HG03469 (cell line): ENCODE measurements at regions not wholly inside any gene's neighbourhood (a gene's known extent, or its start where the extent isn't known, plus 50 kb on each side); places are given as distances from the start of the nearest gene placed in this dataset.
A peak's percentile ranks its signal among the peaks of the same experiment; 100 is the strongest.
"Not testable (repeated sequence)": the region's sequence is repeated elsewhere in the genome, so short reads cannot be mapped to it uniquely, and the experiment has no call there.

Experiments used
- ATAC-seq: cut with Tn5 transposase; IDR thresholded peaks from one replicate; pipeline ENCODE4 v1.9.1; 2021; ENCODE audit warnings: mild to moderate bottlenecking, moderate library complexity, moderate number of reproducible peaks; ENCODE audit not compliant: unreplicated experiment

DNA sequence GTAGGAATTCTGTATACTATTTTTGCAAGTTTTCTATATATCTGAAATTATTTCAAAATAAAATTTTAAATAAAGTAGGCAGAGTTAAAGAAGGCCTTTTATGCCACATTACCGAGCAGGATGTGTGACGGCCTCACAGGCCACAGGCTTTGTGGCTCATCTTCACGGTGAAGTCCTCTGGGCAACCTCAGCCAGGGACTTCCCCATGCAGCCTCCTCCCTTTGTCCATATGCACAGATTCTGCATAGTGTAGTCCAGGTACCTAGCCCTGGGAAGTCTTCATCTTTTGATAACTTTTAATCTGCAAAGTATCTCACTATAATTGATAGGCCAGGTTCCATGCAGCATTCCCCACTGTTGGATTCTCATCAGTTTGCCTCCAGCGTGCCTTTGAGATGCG lies 62.8 kb downstream of the ARHGAP11B start:
- ATAC-seq: not testable (repeated sequence)

DNA sequence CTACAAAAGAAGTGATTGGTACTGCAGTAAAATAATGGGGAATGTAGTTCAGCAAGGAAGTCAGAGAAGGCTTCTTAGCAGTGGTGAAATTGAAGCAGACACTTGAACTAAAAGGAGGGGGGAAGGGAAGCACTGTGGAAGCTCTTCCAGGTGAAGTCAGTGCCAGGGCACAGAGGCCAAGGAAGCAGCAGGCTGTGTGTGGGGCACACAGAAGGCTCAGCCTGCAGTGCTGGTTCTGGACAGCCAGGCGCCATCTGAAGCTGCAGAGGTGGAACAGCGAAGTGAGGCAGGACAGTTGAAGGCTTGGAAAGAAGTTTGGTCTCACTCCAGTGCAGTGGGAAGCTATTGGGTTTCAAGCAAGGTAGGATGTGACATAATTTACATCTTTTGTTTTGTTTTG lies 64.2 kb downstream of the ARHGAP11B start:
- not testable (repeated sequence) for ATAC-seq

DNA sequence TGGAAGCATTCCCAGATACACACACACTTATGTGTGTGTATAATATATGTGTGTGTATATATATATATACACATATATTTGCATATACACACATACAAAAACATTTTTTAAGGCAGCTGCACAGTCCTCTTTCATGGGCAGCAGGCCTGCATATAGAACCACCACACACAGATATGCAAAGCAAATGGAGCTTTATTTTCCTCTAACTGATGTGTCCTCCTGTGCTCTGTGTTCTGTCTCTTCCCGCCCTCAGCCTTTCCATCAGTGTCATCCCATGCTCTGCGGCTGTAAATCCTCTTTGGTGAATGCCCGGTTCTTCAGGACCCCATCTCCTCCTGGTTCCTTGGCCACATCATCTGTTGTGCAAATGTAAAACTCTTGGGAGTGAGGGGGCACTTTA lies 69.9 kb downstream of the ARHGAP11B start:
- ATAC-seq: not testable (repeated sequence)

DNA sequence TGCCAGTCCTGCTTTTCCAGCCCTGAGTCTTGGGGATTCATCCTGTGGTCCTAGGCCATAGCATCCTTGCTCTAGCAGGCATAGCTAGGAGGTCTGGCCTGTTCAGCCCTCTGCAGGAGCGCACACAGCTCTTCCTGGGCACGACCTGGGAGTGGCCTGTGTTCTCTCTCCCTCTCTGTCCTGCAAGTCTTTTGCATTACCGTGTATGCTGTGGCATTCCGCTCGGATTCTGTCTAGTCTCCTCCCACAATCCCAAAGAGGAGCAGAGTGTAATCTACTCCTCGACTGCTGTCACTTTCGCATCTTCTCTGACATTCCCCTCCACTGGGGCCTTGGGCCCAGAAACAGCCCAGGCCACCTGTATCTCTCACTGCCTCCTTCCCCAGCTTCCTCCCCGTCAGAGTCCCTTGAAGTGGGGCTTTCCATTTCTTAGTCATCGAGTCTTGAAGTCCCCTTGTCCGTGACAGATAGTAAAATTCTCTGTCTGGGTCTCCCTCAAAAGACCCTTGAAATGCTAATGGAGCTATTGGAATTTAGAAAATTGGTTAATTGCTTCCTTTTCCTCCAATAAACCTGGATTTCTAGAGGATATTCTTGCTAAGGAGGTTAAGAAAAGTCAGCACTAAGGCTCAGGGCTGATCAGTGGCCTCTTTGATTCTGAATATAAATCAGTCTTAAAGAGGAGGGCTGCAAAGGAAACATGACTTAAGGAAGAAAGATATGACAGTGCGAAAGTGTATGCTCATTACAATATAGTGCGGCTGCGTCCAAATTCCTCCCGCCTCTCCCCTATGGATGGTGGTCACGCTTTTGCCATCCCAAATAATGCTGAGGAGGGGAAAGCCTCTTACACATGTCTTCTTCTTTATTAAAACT lies 70.7 kb downstream of the ARHGAP11B start:
- peak; percentile 75 for ATAC-seq

DNA sequence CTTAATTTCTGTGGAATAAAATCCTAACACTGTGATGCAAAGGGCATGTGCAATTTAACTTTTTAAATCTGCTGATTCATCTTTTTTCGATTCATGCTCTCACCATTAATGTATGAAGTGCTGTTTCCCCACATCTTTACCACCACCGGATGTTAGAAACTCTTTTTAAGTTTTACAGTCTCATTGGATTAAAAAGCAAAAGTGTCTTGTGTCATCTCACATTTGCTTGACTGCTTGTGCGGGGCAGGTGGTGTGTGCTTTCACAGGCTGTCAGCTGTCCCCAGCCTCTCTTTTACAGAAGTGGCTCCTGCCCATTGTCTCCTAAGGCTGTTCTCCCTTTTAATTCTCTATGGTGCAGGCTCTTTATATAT lies 71.4 kb downstream of the ARHGAP11B start:
- peak; percentile 34 for ATAC-seq

DNA sequence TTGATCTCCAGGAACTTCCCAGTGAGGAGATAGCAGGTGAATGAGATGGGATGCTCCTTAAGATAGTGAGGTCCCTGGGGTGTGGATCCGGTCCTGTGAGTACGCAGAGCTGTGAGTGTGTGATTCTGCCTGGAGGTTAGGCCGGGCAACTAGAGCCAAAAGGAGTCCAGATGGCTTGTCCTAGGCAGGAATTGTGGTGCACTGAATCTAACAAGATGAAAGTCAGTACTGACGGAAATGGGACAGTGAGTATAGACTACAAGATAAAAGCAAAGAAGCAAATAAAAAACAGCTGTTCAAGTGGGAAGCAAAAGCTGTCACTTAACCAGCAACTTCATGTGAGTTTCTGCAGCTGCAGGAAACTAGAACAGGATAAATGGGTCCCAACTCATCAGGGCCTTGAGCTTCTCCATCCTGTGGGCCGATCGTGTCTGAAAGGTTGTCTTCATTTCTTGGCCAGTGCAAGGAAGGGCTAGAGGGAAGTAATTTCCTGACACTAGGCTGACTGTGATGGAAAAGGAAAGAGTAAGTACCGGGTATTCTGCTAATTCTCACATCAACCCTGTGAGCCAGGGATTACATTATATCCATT lies 74.2 kb downstream of the ARHGAP11B start:
- not testable (repeated sequence) for ATAC-seq

DNA sequence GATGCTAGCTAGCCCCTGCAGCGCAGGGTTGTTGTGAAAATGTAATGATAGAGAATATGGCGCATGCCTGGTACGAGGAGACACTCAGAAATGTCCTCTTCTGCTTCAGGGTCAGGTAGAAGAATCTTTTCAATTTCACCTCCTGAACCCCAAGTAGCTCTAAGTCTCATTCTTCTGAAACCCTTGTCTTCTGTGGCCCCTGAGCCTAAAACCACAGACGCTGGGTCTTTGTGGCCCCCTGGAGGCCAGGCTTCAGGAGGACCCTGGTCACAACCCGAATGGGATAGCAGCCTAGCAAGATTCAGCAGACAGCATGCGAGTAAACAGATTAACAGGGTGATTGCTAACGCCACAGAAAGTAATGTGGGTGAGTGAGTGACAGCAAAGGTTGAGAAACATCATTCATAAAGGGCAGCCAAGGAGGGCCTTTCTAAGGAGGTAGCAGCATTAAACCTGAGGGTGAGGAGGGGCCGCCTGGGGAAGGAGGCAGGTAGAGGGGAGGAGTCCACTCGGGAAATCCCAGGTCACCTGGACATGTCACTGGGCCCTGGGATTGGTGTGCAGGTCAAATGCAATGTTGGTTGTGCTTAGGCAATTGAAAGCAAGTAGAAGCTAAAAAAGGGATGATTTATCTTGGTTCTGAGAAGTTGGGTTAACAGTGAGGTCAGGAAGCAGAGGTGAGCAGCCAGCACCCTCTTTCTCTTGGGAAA lies 82.2 kb downstream of the ARHGAP11B start:
- ATAC-seq: not testable (repeated sequence)

DNA sequence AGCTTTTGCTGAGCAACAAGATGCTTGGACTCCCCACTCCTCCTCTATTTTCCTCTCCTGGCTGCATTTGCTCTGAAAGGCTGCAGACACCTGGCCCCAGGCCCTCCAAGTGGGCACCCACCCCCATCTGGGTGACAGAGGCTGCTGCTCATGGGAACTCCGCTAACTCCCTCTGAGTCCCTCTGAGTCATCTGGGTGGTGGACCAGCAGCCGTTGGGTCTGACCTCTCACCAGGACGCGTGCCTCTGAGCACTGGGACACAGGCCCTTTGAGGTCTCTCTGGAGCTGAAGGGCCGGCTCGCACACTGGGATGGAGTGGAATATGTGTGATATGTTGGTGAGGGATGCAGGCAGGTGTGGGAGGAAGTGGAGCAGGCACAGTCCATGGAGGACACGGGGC lies 82.9 kb downstream of the ARHGAP11B start:
- not testable (repeated sequence) for ATAC-seq

DNA sequence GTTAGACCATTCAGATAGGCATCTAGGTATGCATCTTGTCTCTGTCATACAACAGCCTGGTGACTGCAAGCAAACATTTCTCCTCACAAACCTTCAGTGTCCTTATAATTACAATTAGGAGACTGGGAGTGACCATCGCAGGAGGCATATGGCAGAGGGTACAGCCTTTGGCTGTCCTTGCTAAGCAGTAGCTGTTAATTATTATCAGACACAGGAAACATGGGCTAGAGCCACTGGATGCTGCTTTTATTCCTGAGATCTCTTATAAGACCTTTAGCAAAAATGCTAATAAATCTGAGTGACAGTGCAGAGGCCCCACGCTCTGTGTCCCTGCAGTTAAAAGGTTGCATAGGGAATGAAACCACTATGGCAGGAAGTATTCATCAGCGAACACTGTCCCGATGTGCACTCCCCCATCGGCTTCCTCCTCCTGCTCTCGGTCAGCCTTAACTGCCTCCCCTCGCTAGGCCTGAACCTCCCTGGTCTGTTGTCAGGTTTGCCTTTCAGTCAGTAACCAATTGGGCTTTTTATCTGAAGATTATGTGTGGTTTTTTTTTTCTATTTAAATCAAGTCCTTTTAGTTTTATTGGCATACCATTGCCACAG lies 92.2 kb downstream of the ARHGAP11B start:
- not testable (repeated sequence) for ATAC-seq

DNA sequence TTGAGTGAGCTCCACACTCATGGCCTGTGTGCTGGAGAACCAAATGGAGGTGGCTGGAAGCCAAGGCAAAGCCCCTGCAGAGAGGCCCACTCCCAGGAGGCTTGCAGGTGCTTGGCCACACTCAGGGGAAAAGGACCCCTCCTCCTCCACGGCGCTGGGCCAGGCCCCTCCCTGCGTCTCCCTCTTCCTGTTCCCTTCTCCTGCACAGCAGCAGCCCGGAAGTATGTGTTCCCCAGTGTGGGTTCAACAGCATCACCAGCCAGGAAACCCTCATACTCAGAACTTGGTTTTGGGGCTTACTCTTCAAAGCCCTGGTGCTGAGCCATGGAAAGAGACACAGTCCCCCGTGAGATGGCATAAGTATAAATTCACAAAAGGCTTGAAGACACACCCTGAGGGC lies 93.4 kb downstream of the ARHGAP11B start:
- ATAC-seq: not testable (repeated sequence)

DNA sequence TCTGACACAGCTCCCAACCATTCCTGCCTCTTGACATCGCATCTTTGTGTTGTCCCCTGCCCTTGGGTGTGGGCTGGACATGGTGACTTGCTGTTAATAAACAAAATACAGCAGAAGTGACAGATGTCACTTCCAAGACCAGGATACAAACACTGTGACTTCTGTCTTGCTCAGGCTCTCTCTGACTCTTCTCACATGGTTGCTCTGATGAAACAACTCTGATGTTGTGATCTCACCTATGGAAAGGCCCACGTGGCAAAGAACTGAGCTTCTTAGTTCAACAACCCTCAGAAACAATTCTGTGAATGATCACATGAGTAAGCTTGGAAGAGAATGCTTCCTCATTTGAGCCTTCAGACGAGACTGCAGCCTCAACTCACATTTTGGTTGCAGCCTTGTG lies 94.9 kb downstream of the ARHGAP11B start:
- ATAC-seq: not testable (repeated sequence)

DNA sequence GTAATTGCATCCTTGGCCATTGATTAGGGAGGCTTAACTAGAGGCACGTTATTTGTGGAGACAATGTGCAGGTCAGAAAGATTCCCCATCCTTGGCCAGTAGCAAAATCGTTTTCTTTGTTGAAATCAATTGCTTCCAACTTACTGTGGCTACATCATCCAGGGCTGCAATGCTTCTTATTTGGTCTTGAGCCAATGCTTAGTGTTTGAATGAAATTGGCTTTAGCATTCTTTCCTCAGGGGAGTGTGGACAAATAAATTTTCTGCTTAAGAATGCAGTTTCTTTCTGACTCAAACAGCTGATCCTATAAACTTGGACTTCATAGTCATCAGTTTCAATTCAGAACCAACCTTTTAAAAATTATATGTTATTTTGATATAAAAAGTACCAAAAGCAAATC lies 95.6 kb downstream of the ARHGAP11B start:
- not testable (repeated sequence) for ATAC-seq

DNA sequence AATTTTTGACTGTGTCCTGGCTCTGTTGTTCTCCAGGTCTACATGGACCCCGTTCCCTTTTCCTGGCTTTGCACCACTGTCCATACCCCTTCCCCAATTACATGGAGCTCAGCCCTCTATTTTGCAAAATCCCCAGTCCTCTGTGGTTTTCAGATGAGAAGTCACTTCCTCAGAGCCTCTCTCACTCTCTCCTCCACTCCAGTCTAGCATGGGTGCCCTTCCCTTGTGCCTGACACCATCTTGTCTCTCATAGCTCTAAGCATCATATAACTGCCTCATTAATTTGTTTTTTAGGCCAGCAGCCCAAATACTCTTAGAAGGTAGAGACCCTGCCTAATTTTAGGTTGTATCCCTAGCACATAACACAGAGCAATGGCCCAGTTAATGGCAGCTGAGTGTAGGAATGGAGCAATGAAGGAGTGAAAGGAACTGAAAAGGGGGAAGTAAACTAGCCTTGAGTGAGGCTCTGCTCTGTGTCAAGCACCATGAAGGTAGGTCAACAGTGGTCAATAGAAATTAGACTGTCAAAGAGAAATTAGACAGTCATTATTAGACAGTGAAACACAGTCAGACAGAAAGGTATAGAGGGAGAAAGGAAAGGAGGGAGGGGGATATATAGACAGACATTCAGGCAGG lies 97.7 kb downstream of the ARHGAP11B start:
- ATAC-seq: not testable (repeated sequence)

DNA sequence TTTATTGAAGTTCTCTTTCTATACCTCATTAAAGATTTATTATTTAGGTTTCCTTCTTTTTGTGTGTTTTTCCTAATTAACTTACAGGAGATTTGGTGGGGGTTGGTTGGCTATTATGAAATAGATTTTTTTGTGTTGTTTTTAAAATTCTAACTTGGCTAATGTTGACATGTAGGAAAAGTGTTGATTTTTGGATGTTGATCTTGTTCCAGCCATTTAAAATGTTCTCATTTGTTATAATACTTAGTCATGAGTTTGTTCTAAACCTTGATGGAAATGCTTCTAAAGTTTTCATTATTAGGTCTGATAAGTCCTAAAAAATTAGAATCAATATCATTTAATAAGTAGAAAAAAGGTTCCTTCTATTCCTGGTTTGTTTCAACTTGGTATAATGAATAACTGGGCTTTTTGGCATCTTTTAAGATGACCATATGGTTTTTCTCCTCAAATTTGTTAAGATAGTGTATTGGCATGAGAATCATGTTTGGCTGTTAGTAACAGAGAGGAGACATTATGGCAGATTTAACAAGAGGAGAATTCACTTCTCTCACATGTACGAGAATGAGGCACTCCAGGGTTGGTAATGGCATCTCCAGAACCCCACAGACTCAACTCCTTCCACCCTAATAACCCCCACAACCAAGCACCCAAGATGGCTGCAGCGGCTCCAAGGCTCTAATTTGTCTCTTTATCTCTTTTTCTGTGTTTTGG lies 104.1 kb downstream of the ARHGAP11B start:
- ATAC-seq: not testable (repeated sequence)

DNA sequence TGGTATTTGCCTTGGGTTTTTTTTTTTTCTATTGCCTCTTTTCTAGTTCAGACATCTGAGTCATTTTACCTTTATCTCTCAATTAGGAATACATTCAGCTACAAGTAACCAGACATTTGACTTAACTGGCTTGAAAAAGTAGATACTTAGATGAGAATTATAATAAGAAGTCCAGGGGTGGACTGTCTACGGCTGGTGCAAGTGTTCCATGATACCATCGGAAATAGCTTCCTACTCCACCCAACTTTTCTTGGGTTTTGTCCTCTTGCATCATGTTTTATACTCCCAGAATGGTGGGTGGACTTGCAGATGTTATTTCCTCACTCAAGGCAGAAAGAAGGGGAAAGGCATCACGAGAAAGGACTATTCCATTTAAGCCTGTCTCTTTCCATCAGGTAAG lies 104.7 kb downstream of the ARHGAP11B start:
- not testable (repeated sequence) for ATAC-seq

DNA sequence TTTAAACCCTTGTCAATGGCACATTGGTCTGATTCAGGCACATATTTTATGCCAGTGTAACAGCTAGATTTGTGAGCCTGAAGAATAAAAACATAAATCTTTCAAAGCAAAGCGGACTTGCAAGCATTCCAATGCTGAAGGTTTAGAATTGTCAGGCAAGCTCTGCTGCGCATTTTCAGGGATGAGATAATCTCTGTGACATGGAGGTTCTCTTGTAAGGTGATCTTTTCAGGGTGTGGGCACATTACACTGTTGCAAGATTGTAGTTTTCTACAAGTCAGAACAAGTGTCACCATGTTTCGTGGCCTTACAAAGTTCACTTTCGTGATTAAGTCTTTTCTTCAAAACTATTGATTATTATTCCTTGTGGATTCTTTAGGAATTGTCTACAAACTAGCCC lies 106.2 kb downstream of the ARHGAP11B start:
- not testable (repeated sequence) for ATAC-seq

DNA sequence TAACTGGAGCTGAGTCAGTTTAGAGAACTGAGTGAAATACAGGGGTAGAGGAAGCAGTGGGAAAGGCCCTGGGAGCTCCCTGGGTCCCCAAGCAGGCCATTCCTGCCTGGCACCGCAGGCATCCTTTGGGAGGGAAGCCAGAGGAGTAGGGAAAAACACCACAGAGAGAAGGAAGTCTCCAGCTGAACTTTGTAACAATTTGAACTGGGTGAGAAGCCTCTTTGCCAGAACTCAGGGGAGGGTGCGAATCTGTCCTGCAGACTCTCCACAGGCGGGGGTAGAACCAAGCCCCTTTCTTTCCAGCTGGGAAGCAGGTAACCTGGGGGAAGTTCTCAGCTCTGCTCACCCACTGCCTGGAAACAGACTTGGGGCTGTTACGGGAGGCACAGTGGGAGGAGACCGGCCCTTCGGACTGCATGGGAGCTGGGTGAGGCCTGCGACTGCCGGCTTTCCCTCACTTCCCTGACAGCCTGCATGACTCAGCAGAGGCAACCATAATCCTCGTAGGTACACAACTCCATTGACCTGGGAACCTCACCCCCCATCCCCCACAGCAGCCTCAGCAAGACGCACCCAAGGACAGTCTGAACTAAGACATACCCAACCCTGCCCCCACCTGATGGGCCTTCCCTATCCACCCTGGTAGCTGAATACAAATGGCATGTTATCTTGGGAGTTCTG lies 110.1 kb downstream of the ARHGAP11B start:
- not testable (repeated sequence) for ATAC-seq

DNA sequence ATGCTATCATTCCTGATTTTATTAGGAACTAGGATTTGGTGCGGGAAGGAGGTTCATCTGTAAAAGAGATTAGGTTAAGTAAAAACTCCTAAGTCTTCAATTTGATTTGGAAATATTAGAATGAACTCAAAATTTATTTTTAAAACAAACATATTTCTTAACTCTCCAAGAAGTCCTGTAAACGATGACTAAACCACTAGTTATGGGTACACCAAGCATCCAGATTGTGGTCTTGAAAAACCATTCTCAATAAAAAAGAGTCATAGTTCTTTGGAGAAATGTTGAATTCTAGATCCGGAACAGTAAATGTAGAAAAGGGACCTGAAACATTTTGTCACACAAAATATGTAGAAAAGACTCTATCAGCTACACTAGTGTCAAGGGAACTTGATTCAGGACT lies 116.9 kb downstream of the ARHGAP11B start:
- not testable (repeated sequence) for ATAC-seq

DNA sequence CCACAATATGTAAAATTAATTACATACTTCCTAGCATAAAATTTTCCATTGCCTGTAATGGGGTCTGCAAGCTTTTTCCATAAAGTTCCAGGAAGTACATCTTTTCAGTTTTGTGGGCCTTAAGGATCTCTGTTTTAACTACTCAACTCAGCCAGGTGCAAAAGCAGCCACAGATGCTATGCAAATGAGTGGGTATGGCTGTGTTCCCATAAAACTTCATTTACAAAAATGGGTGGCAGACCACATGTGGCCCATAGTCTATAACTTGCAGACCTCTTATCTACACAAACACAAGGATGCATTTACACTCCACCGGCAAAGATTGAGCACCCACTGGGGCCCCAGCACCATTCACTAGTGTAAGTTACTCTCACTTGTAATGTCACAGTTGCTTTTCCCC lies 123.1 kb downstream of the ARHGAP11B start:
- not testable (repeated sequence) for ATAC-seq
